Hepatocyte (in vitro differentiated cells): ENCODE measurements at regions not wholly inside any gene's neighbourhood (a gene's known extent, or its start where the extent isn't known, plus 50 kb on each side); places are given as distances from the start of the nearest gene placed in this dataset.

Experiments used
- DNase-seq: peaks from one replicate; pipeline ENCODE4 v3.0.0-alpha.2; 2016; ENCODE audit warnings: low spot score
- H2AFZ ChIP-seq: fragments of 200-600 bp; sonication (generic); 2 replicates; pipeline ENCODE4 v1.6.0; 2016; ENCODE audit warnings: antibody characterized with exemption, mild to moderate bottlenecking
- H3K27ac ChIP-seq: fragments of 200-600 bp; sonication (generic); 2 replicates; pipeline ENCODE4 v1.5.1; 2016; ENCODE audit warnings: mild to moderate bottlenecking
- H3K27me3 ChIP-seq: fragments of 200-600 bp; sonication (generic); 2 replicates; pipeline ENCODE4 v1.6.1; 2016
- H3K36me3 ChIP-seq: fragments of 200-600 bp; sonication (generic); replicated peaks from 2 replicates; pipeline ENCODE4 v1.5.1; 2016; ENCODE audit warnings: low read depth; ENCODE audit not compliant: insufficient read depth
- H3K4me1 ChIP-seq: fragments of 200-600 bp; sonication (generic); 2 replicates; pipeline ENCODE4 v1.5.1; 2016; ENCODE audit warnings: mild to moderate bottlenecking, moderate library complexity; ENCODE audit not compliant: insufficient read depth
- H3K4me2 ChIP-seq: fragments of 200-600 bp; sonication (generic); 2 replicates; pipeline ENCODE4 v1.6.0; 2016
- H3K4me3 ChIP-seq: fragments of 200-600 bp; sonication (generic); 2 replicates; pipeline ENCODE4 v1.5.1; 2016; ENCODE audit warnings: mild to moderate bottlenecking
- H3K79me2 ChIP-seq: fragments of 200-600 bp; sonication (generic); 2 replicates; pipeline ENCODE4 v1.6.0; 2017; ENCODE audit warnings: mild to moderate bottlenecking
- H3K9me2 ChIP-seq: fragments of 200-600 bp; sonication (generic); replicated peaks from 2 replicates; pipeline ENCODE4 v1.6.0; 2017; ENCODE audit warnings: mild to moderate bottlenecking; ENCODE audit not compliant: insufficient read depth
- H3K9me3 ChIP-seq: fragments of 200-600 bp; sonication (generic); 2 replicates; pipeline ENCODE4 v1.5.1; 2016; ENCODE audit warnings: low read depth, mild to moderate bottlenecking
- H4K20me1 ChIP-seq: fragments of 200-600 bp; sonication (generic); 2 replicates; pipeline ENCODE4 v1.6.0; 2016; ENCODE audit warnings: mild to moderate bottlenecking; ENCODE audit not compliant: insufficient read depth, poor library complexity, severe bottlenecking
- EZH2 ChIP-seq: fragments of 200-600 bp; sonication (generic); IDR thresholded peaks from 2 replicates; pipeline ENCODE4 v1.6.1; 2016; ENCODE audit warnings: antibody characterized with exemption, mild to moderate bottlenecking, borderline replicate concordance
- EZH2phosphoT487 ChIP-seq: fragments of 200-600 bp; sonication (generic); IDR thresholded peaks from one replicate; pipeline ENCODE4 v1.6.1; 2018; ENCODE audit warnings: antibody characterized with exemption, mild to moderate bottlenecking, low read depth, moderate library complexity; ENCODE audit not compliant: unreplicated experiment, severe bottlenecking
- WGBS: methylation state at CpG from one replicate; pipeline ENCODE4 v1.1.6; 2016; ENCODE audit warnings: low lambda C conversion rate; ENCODE audit errors: missing lambda C conversion rate; 5-methylcytosine and 5-hydroxymethylcytosine counted together
- TF ChIP-seq, protein P1 (sequence below): fragments of 200-600 bp; sonication (generic); IDR thresholded peaks from 2 replicates; pipeline ENCODE4 v1.5.1; 2016; ENCODE audit warnings: antibody characterized with exemption, mild to moderate bottlenecking; ENCODE audit not compliant: poor library complexity

DNA sequence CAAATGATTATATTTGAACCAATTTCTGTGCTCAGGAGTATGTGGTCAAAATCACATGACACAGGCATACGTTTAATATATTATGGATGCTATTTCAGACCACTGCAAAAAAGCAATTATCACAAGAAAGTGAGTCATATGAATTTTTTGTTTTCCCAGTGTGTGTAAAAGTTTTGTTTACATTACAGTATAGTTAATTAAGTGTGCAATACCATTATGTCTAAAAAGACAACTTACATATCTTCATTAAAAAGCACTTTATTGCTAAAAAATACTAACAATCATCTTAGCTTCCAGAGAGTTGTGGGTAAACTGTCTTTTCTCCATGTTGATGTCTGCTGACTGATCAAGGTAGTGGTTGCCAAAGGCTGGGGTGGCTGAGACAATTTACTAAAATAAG, 347.2 kb upstream of the PCDH9 start:
- Histone ChIP-seq H3K9me3 (no peaks in the 10 kb centered on the region), H3K36me3 (no peaks in the 10 kb centered on the region), H2AFZ (no peak overlapping the region), H3K79me2 (no peaks in the 10 kb centered on the region), H3K4me3 (no peak overlapping the region), H3K4me1 (no peaks in the 10 kb centered on the region), H3K4me2 (no peak overlapping the region), H4K20me1 (no peaks in the 10 kb centered on the region), H3K27ac (no peak overlapping the region), H3K9me2 (no peaks in the 10 kb centered on the region), H3K27me3 (no peaks in the 10 kb centered on the region)
- WGBS: 68% methylated on average over 1 of the region's 1 CpG
- TF ChIP-seq, protein P1, sequence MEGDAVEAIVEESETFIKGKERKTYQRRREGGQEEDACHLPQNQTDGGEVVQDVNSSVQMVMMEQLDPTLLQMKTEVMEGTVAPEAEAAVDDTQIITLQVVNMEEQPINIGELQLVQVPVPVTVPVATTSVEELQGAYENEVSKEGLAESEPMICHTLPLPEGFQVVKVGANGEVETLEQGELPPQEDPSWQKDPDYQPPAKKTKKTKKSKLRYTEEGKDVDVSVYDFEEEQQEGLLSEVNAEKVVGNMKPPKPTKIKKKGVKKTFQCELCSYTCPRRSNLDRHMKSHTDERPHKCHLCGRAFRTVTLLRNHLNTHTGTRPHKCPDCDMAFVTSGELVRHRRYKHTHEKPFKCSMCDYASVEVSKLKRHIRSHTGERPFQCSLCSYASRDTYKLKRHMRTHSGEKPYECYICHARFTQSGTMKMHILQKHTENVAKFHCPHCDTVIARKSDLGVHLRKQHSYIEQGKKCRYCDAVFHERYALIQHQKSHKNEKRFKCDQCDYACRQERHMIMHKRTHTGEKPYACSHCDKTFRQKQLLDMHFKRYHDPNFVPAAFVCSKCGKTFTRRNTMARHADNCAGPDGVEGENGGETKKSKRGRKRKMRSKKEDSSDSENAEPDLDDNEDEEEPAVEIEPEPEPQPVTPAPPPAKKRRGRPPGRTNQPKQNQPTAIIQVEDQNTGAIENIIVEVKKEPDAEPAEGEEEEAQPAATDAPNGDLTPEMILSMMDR: no peak
- TF ChIP-seq EZH2phosphoT487 (no peak), EZH2 (no peak)
- no peak for DNase-seq

DNA sequence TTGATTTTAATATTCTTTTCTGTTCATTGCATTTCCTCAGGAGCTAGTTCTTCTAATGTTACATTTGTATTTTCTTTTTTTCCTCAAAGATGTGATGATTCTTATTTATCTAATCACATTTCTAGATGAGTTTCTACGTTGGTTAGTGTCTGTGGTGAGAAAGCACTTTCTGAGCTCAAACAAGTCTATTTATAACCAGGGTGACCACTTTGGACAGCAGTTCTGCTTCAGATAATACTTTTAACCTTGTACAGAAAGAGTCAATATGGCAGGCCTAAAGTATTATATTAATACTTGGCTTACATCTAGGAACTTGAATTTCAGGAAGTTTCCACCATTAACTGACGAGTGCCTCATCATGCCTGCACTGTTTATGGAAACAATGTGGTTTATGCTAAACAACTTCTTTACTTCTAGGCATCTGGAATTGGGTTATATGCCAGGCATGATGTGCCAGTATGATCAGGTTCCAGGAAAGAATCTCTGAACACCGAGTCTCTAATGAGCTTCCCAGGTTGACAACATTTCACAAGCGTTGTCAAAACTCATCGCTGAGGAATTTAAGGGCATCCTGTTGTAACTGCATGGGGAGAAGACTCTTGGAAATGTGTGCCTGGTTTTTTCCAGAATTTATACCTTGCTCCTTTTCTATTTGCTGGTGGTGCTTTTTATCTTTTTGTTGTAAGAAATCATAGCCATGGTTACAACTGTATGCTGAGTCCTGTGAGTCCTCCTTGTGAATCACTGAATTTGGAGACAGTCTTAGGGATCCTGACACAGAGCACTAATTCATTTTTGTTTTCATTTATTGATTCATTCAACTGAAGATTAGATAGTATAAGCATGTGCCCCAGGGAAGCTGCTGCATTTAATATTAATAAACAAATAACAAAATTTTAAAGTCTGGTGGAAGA, 344.4 kb upstream of the PCDH9 start:
- H3K4me3 ChIP-seq: no peak overlapping the region
- TF ChIP-seq EZH2: no peak
- TF ChIP-seq EZH2phosphoT487: no peak
- TF ChIP-seq, protein P1: no peak
- WGBS: 71% methylated on average over 5 of the region's 5 CpGs
- H3K79me2 ChIP-seq: no peaks in the 10 kb centered on the region
- H3K36me3 ChIP-seq: no peaks in the 10 kb centered on the region
- H4K20me1 ChIP-seq: no peaks in the 10 kb centered on the region
- H3K4me2 ChIP-seq: no peak overlapping the region
- no peaks in the 10 kb centered on the region for H3K4me1 ChIP-seq
- H3K27me3 ChIP-seq: no peaks in the 10 kb centered on the region
- no peaks in the 10 kb centered on the region for H3K9me2 ChIP-seq
- H3K9me3 ChIP-seq: no peaks in the 10 kb centered on the region
- DNase-seq: peak; percentile 12
- no peak overlapping the region for H3K27ac ChIP-seq
- H2AFZ ChIP-seq: no peak overlapping the region

GRCh38 chr13:67568205-67568604, 338.1 kb upstream of the PCDH9 start:
- DNase-seq: no peak
- no peak overlapping the region for H2AFZ ChIP-seq
- no peaks in the 10 kb centered on the region for H3K9me3 ChIP-seq
- H3K79me2 ChIP-seq: no peaks in the 10 kb centered on the region
- H3K4me3 ChIP-seq: no peak overlapping the region
- H3K4me1 ChIP-seq: no peaks in the 10 kb centered on the region
- H3K4me2 ChIP-seq: no peak overlapping the region
- H3K36me3 ChIP-seq: no peaks in the 10 kb centered on the region
- 92% methylated on average over 4 of the region's 4 CpGs for WGBS
- H4K20me1 ChIP-seq: no peaks in the 10 kb centered on the region
- H3K9me2 ChIP-seq: no peaks in the 10 kb centered on the region
- H3K27ac ChIP-seq: no peak overlapping the region
- H3K27me3 ChIP-seq: no peaks in the 10 kb centered on the region
- TF ChIP-seq EZH2phosphoT487: no peak
- TF ChIP-seq, protein P1: no peak
- no peak for TF ChIP-seq EZH2
